OCI-LY7 (cell line): ENCODE measurements at regions not wholly inside any gene's neighbourhood (a gene's known extent, or its start where the extent isn't known, plus 50 kb on each side); places are given as distances from the start of the nearest gene placed in this dataset.

Experiments used
- BruUV-seq: library from RNA; stranded (reverse); fragments of 400-500 nt; replicated peaks from 2 replicates; lab custom pipeline; 2021; lab: Mats Ljungman, UMichigan
- CTCF ChIA-PET: fragments of 300-600 bp; sonication (Branson Sonifier 250); formaldehyde crosslinking; loops from one replicate; lab custom pipeline; 2022; ENCODE audit warnings: antibody characterized with exemption; ENCODE audit not compliant: unreplicated experiment; lab: Charles Lee
- POLR2A ChIA-PET: fragments of 300-600 bp; sonication (Branson Sonifier 250); formaldehyde crosslinking; loops from one replicate; lab custom pipeline; 2022; ENCODE audit warnings: antibody characterized with exemption; lab: Charles Lee
- DNase-seq: peaks from one replicate; pipeline ENCODE4 v3.0.0-alpha.2; 2015; ENCODE audit warnings: low spot score
- H2AFZ ChIP-seq: fragments of 200-600 bp; sonication (generic), shearing (Covaris generic); 2 replicates; pipeline ENCODE4 v1.6.1; 2014; ENCODE audit warnings: mild to moderate bottlenecking, antibody characterized with exemption, low read length, moderate library complexity
- H3K27ac ChIP-seq: fragments of 200-600 bp; sonication (generic); 2 replicates; pipeline ENCODE4 v1.5.1; 2014; ENCODE audit warnings: mixed run types, low read depth, mild to moderate bottlenecking, moderate library complexity, low read length, inconsistent platforms; ENCODE audit not compliant: poor library complexity, severe bottlenecking
- H3K36me3 ChIP-seq: fragments of 200-600 bp; sonication (generic); 2 replicates; pipeline ENCODE4 v1.6.1; 2014; ENCODE audit warnings: mild to moderate bottlenecking, antibody characterized with exemption, low read length, moderate library complexity, mixed read lengths; ENCODE audit not compliant: insufficient read depth
- H3K4me1 ChIP-seq: fragments of 200-600 bp; sonication (generic); 2 replicates; pipeline ENCODE4 v1.5.1; 2014; ENCODE audit warnings: mild to moderate bottlenecking, low read length; ENCODE audit not compliant: insufficient read depth, poor library complexity, severe bottlenecking
- H3K4me2 ChIP-seq: fragments of 200-600 bp; sonication (generic); 2 replicates; pipeline ENCODE4 v1.6.1; 2014; ENCODE audit warnings: mild to moderate bottlenecking, low read length
- H3K4me3 ChIP-seq: fragments of 200-600 bp; sonication (generic); 2 replicates; pipeline ENCODE4 v1.5.1; 2014; ENCODE audit warnings: mild to moderate bottlenecking, low read depth, low read length; ENCODE audit not compliant: poor library complexity, severe bottlenecking
- H3K79me2 ChIP-seq: fragments of 200-600 bp; sonication (generic); 2 replicates; pipeline ENCODE4 v1.6.1; 2016; ENCODE audit warnings: low read depth, mild to moderate bottlenecking, low read length, moderate library complexity, mixed read lengths; ENCODE audit not compliant: insufficient read depth
- H3K9me2 ChIP-seq: fragments of 200-600 bp; sonication (generic); 2 replicates; pipeline ENCODE4 v1.6.1; 2016; ENCODE audit warnings: mild to moderate bottlenecking, low read length, mixed read lengths; ENCODE audit not compliant: insufficient read depth
- H3K9me3 ChIP-seq: fragments of 200-600 bp; sonication (generic); 2 replicates; pipeline ENCODE4 v1.6.1; 2014; ENCODE audit warnings: mild to moderate bottlenecking, mixed run types, low read length, mixed read lengths
- H4K20me1 ChIP-seq: fragments of 200-600 bp; sonication (generic); 2 replicates; pipeline ENCODE4 v1.6.1; 2014; ENCODE audit warnings: mild to moderate bottlenecking, antibody characterized with exemption, low read length, moderate library complexity, mixed read lengths; ENCODE audit not compliant: insufficient read depth
- CTCF ChIP-seq: fragments of 200-600 bp; sonication (generic); conservative IDR thresholded peaks from 2 replicates; pipeline ENCODE4 v1.5.1; 2014; ENCODE audit warnings: mild to moderate bottlenecking, antibody characterized with exemption, low read length, moderate library complexity, mixed read lengths
- EZH2phosphoT487 ChIP-seq: fragments of 200-600 bp; sonication (generic); IDR thresholded peaks from 2 replicates; pipeline ENCODE4 v1.6.1; 2018; ENCODE audit warnings: low read depth, borderline replicate concordance, mild to moderate bottlenecking, mixed run types, antibody characterized with exemption, low read length, moderate library complexity, mixed read lengths
- intact Hi-C: fragments of 100-400 bp; cut with micrococcal nuclease; formaldehyde crosslinking; loops from one replicate; pipeline ENCODE4 v1.10.0; 2022; ENCODE audit not compliant: unreplicated experiment

GRCh38 chr11:45000918-45001317, 50.2 kb upstream of the TP53I11 start:
- POLR2A ChIA-PET = no interaction called here
- CTCF ChIA-PET = no interaction called here
- no peaks in the 10 kb centered on the region for H3K4me1 ChIP-seq
- no peak overlapping the region for H3K27ac ChIP-seq
- no peak overlapping the region for H3K4me2 ChIP-seq
- H3K9me2 ChIP-seq = no peaks in the 10 kb centered on the region
- no peaks in the 10 kb centered on the region for H4K20me1 ChIP-seq
- H3K36me3 ChIP-seq = no peaks in the 10 kb centered on the region
- no peak overlapping the region for H3K4me3 ChIP-seq
- no peaks in the 10 kb centered on the region for H3K79me2 ChIP-seq
- no peak for TF ChIP-seq EZH2phosphoT487
- no peak overlapping the region for H2AFZ ChIP-seq
- no peaks in the 10 kb centered on the region for H3K9me3 ChIP-seq
- intact Hi-C loops = no loop called here
- BruUV-seq = no TSS peak
- no peak for DNase-seq

- TF ChIP-seq EZH2phosphoT487 = no peak
- TF ChIP-seq CTCF = no peak
- Histone ChIP-seq H4K20me1 (no peaks in the 10 kb centered on the region), H3K4me1 (no peaks in the 10 kb centered on the region), H3K9me2 (no peaks in the 10 kb centered on the region), H3K4me2 (no peak overlapping the region), H3K79me2 (no peaks in the 10 kb centered on the region), H3K4me3 (no peak overlapping the region), H3K36me3 (no peaks in the 10 kb centered on the region), H3K27ac (no peak overlapping the region), H2AFZ (no peak overlapping the region), H3K9me3 (no peaks in the 10 kb centered on the region)
- ChIA-PET CTCF (no interaction called here), POLR2A (no interaction called here)
- intact Hi-C loops = no loop called here
- BruUV-seq = no TSS peak
- no peak for DNase-seq
Observed at GRCh38 chr11:45001466-45002165, 50.9 kb upstream of the TP53I11 start.

DNA sequence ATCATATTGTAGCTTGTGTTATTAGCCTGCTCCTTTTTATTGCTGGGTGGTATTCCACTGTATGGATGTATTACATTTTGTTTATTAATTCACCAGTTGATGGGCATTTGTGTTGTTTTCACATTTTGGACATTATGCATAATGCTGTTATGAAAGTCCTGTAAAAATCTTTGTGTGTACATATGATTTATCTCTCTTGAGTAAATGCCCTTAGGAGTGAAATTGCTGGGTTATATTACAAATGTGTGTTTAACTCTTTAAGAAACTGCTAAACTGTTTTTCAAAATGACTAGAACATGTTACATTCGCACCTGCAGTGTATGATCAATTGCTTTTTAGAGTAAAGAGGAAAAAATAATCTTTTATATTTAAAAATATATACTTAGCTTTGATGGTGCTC, 54.4 kb upstream of the TP53I11 start:
- no peak for DNase-seq
- CTCF ChIA-PET = no interaction called here
- no peaks in the 10 kb centered on the region for H3K36me3 ChIP-seq

More for the DNA sequence above, 54.4 kb upstream of the TP53I11 start:
- no peak overlapping the region for H3K4me2 ChIP-seq
- BruUV-seq = no TSS peak
- H3K9me2 ChIP-seq = no peaks in the 10 kb centered on the region
- POLR2A ChIA-PET = interaction anchor here (0.9 kb wide), 1 partner anchor 62 kb away, joined by 3 read pairs; no protein-coding TSS in a partner anchor
- H3K27ac ChIP-seq = no peak overlapping the region
- H3K79me2 ChIP-seq = no peaks in the 10 kb centered on the region
- no peaks in the 10 kb centered on the region for H3K9me3 ChIP-seq
- TF ChIP-seq EZH2phosphoT487 (no peak), CTCF (no peak)
- intact Hi-C loops = no loop called here
- H3K4me1 ChIP-seq = no peaks in the 10 kb centered on the region
- no peak overlapping the region for H3K4me3 ChIP-seq
- H2AFZ ChIP-seq = no peak overlapping the region
- H4K20me1 ChIP-seq = no peaks in the 10 kb centered on the region
